SK-N-MC (cell line): ENCODE measurements at regions not wholly inside any gene's neighbourhood (a gene's known extent, or its start where the extent isn't known, plus 50 kb on each side); places are given as distances from the start of the nearest gene placed in this dataset.
A peak's percentile ranks its signal among the peaks of the same experiment; 100 is the strongest.

Experiments used
- DNase-seq: peaks from one replicate; pipeline ENCODE4 v3.0.0-alpha.2; 2011; ENCODE audit warnings: low read depth, low spot score
- H3K27ac ChIP-seq: fragments of 200-600 bp; sonication (generic); 2 replicates; pipeline ENCODE4 v1.5.1; 2016; ENCODE audit warnings: mixed run types
- H3K36me3 ChIP-seq: fragments of 200-600 bp; sonication (generic); 2 replicates; pipeline ENCODE4 v1.6.1; 2017; ENCODE audit warnings: antibody characterized with exemption, low read length, mixed read lengths; ENCODE audit not compliant: insufficient read depth
- H3K4me3 ChIP-seq: fragments of 200-600 bp; sonication (generic); 2 replicates; pipeline ENCODE4 v1.5.1; 2016
- H3K9ac ChIP-seq: fragments of 200-600 bp; sonication (generic); 2 replicates; pipeline ENCODE4 v1.8.0; 2017; ENCODE audit warnings: mixed run types, mixed read lengths; ENCODE audit not compliant: insufficient read length
- H3K9me3 ChIP-seq: fragments of 200-600 bp; sonication (generic); 2 replicates; pipeline ENCODE4 v1.6.1; 2017; ENCODE audit warnings: low read depth, mild to moderate bottlenecking, antibody characterized with exemption, low read length, moderate library complexity, mixed read lengths
- EZH2 ChIP-seq: fragments of 200-600 bp; sonication (generic); IDR thresholded peaks from one replicate; pipeline ENCODE4 v1.6.1; 2017; ENCODE audit warnings: antibody characterized with exemption
- FOXP2 ChIP-seq: optimal IDR thresholded peaks from 2 replicates; pipeline ENCODE3; 2011; ENCODE audit warnings: mild to moderate bottlenecking, moderate library complexity; ENCODE audit not compliant: insufficient read depth; ENCODE audit errors: extremely low read length, control extremely low read depth
- POLR2AphosphoS5 ChIP-seq: IDR thresholded peaks from 2 replicates; pipeline ENCODE4 v1.6.1; 2012; ENCODE audit warnings: mild to moderate bottlenecking, low read depth, low read length, borderline replicate concordance

DNA sequence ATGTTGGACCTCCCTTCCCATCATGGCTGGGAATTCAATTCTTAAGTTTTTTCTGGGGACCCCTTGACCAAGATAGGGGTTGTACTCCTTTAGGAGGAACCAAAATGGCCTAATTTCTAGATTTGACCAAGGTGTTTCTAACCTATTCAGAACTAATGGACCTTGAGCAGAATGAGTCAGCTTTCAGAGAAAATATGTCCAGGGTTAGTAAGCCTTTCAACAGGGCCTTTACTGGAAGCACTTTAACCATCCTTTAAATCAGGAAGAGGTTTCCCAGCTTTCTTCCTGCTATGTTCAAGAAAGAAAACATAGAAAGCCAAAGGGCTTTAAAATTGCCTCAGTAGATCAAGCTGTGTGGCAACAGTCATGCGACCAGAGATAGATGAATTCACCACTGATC lies 1184.9 kb upstream of the ACVR2A start:
- Histone ChIP-seq H3K4me3 (no peak overlapping the region), H3K9ac (no peak overlapping the region), H3K9me3 (no peaks in the 10 kb centered on the region), H3K36me3 (no peaks in the 10 kb centered on the region), H3K27ac (no peak overlapping the region)
- no peak for DNase-seq
- TF ChIP-seq EZH2 (no peak), POLR2AphosphoS5 (no peak), FOXP2 (no peak)

DNA sequence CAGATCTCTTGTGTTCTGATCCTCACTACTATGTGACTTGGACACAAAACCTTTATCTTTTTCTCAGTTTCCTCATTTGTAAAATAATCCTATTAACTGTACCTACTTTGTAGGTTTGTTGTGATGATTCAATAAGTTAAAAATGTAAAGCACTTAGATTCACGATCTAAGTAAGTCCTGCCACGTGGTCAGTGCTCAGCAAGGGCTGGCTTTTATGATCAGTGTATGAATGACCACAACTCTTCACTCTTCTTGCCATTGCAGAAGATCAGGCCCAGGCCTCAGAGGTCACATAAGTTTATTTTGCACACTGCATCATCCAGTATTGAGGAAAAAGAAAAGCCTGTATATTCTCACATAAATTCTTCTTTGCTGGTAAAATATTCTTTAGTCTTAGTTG lies 1192.5 kb upstream of the ACVR2A start:
- no peak for DNase-seq
- Histone ChIP-seq H3K27ac (no peak overlapping the region), H3K36me3 (no peaks in the 10 kb centered on the region), H3K9me3 (no peaks in the 10 kb centered on the region; the same call in 1 of the 2 replicates), H3K9ac (no peak overlapping the region), H3K4me3 (no peak overlapping the region)
- TF ChIP-seq POLR2AphosphoS5 (no peak), EZH2 (no peak), FOXP2 (no peak)

- Histone ChIP-seq H3K9ac (no peak overlapping the region), H3K9me3 (no peaks in the 10 kb centered on the region; the same call in 1 of the 2 replicates), H3K36me3 (no peaks in the 10 kb centered on the region), H3K27ac (no peak overlapping the region), H3K4me3 (no peak overlapping the region)
- no peak for DNase-seq
- no peak for TF ChIP-seq FOXP2
- TF ChIP-seq EZH2 = no peak
- TF ChIP-seq POLR2AphosphoS5 = no peak
These were observed 1193.5 kb upstream of the ACVR2A start for GRCh38 chr2:146651361-146651760.

DNA sequence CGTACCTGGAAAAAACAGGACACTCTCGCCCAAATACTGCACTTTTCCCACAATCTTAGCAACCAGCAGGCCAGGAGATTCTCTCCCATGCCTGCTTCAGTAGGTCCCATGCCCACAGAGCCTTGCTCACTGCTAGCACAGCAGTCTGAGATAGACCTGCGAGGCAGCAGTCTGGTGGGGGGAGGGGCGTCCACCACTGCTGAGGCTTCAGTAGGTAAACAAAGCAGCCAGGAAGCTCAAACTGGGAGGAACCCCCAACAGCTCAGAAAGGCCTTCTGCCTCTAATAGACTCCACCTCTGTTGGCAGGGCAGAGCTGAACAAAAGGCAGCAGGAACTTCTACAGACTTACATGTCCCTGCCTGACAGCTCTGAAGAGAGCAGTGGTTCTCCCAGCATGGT lies 1202.8 kb upstream of the ACVR2A start:
- Histone ChIP-seq H3K4me3 (no peak overlapping the region), H3K9ac (no peak overlapping the region), H3K9me3 (no peaks in the 10 kb centered on the region), H3K36me3 (no peaks in the 10 kb centered on the region), H3K27ac (no peak overlapping the region)
- TF ChIP-seq POLR2AphosphoS5 (no peak), FOXP2 (no peak), EZH2 (no peak)
- DNase-seq = no peak

DNA sequence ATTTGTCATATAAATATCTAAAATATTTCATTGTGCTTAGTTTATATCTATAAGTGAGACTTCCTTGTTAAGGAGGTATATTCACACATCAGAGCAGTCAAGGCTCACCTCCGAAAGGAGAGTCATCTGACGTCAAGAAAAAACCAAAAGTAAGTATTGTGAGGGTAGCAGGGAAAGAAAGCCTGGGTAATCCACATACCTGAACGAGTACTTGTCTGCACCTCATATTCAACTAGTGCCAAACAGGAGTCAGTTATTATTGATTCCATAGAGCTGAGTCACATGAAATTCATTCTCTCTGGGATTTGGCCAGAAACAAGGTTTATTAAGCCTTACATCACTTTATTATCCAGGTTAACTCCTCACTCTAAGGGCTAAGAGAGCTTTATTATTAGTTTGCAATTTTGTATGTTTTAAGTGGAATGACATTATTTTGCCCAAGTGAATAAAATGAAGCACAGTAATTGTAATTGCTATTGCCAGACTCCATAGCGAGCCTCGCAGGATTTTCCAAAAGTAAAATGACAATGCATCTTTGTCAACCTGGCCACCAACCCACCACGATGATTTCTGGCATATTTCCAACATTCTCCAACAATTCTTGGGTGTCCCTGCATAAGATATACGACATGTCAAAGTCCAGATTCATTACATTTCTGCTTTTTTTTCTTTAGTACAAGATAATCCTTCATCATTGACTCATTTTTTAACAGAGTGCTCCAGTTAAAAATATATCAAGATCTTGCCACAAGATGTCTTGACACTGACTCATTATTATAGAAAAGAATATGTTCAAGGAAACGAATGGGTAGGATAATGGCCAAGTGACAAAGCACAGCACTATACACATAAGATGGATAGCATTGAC lies 1210.4 kb upstream of the ACVR2A start:
- Histone ChIP-seq H3K27ac (no peak overlapping the region), H3K9me3 (no peaks in the 10 kb centered on the region), H3K9ac (no peak overlapping the region), H3K4me3 (no peak overlapping the region), H3K36me3 (no peaks in the 10 kb centered on the region)
- no peak for DNase-seq
- TF ChIP-seq EZH2 (no peak), POLR2AphosphoS5 (no peak), FOXP2 (no peak)

DNA sequence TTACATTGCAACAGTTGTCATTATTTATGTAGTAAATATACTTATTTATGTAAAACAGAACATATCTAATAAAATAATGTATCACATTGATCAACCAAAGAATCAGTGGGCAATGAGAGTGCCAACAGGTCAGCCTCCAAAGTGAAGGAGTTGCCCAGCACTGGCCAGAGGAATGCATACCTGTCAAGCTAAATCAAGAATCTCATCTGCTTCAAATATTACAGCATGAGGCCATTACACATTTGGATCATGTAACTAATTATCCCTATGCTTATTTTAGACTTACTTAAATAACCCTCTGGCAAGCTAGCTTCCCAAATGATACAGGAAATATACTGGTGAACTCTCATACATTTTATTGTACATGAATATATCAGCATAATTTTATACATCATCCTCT lies 1211.7 kb upstream of the ACVR2A start:
- Histone ChIP-seq H3K9me3 (no peaks in the 10 kb centered on the region), H3K4me3 (no peak overlapping the region), H3K27ac (no peak overlapping the region), H3K9ac (no peak overlapping the region), H3K36me3 (no peaks in the 10 kb centered on the region)
- peak; percentile 37 for DNase-seq
- TF ChIP-seq POLR2AphosphoS5 = no peak
- no peak for TF ChIP-seq EZH2
- TF ChIP-seq FOXP2 = no peak

DNA sequence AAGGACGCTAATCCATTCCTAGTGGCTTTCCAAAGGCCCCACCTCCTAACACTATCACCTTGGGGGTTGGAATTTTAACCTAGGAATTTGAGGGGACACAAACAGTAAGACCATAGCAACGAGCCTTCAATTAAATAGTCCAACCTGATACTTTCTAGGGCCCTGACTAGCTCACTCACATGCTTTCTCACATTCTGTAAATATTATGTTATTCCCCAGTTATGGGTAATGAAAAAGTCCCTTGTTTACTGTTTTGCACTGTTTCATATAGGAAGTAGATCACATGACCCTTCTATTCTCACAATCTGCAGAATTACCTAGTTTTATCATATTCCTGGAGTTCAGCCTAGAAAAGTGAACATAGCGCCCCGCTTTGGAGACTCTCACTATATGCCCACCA lies 1212.1 kb upstream of the ACVR2A start:
- TF ChIP-seq FOXP2 (no peak), POLR2AphosphoS5 (no peak), EZH2 (no peak)
- no peak overlapping the region for H3K27ac ChIP-seq

GRCh38 chr2:146624430-146625160 lies 1220.2 kb upstream of the ACVR2A start:
- no peak overlapping the region for H3K4me3 ChIP-seq
- H3K9me3 ChIP-seq = no peaks in the 10 kb centered on the region
- no peaks in the 10 kb centered on the region for H3K36me3 ChIP-seq
- H3K27ac ChIP-seq = peak overlapping the region; percentile 94
- no peak for DNase-seq
- TF ChIP-seq EZH2 (no peak), POLR2AphosphoS5 (no peak), FOXP2 (no peak)
- no peak overlapping the region for H3K9ac ChIP-seq

More for the DNA sequence above, 1212.1 kb upstream of the ACVR2A start:
- Histone ChIP-seq H3K4me3 (no peak overlapping the region), H3K36me3 (no peaks in the 10 kb centered on the region), H3K9me3 (no peaks in the 10 kb centered on the region), H3K9ac (no peak overlapping the region)
- DNase-seq = no peak

- H3K36me3 ChIP-seq = no peaks in the 10 kb centered on the region
- TF ChIP-seq POLR2AphosphoS5 (no peak), EZH2 (no peak), FOXP2 (no peak)
- no peaks in the 10 kb centered on the region for H3K9me3 ChIP-seq
- DNase-seq = peak; percentile 40
- peak overlapping the region; percentile 56 for H3K4me3 ChIP-seq
- peak overlapping the region; percentile 94 for H3K27ac ChIP-seq
- peak overlapping the region; percentile 38 for H3K9ac ChIP-seq
These were observed 1221.1 kb upstream of the ACVR2A start for GRCh38 chr2:146623771-146624170.
